Psoas muscle (tissue), 7 donors: ENCODE measurements at regions not wholly inside any gene's neighbourhood (a gene's known extent, or its start where the extent isn't known, plus 50 kb on each side); places are given as distances from the start of the nearest gene placed in this dataset.
"Not testable (repeated sequence)": the region's sequence is repeated elsewhere in the genome, so short reads cannot be mapped to it uniquely, and the experiment has no call there.

ENCODE experiments used
- ATAC-seq, 4 donors: fragments of 200-7000 bp; cut with Tn5 transposase; one replicate each; pipeline ENCODE4 v1.9.1; 2020; ENCODE audit warnings: moderate library complexity in 3 of 4, mild to moderate bottlenecking in 2 of 4
- DNase-seq, 2 donors: peaks; one replicate each; pipeline ENCODE4 v3.0.0-alpha.2; 2020
- H3K27ac ChIP-seq: fragments of 200-600 bp; one replicate; pipeline ENCODE4 v1.8.0; 2022
- H3K27me3 ChIP-seq, 3 donors: fragments of 200-600 bp in 1 of 3; one replicate each; pipeline versions ENCODE4 v1.6.1 to v1.8.0; 2013 to 2022; ENCODE audit warnings: low read length in 2 of 3, mild to moderate bottlenecking in 2 of 3, moderate library complexity in 1 of 3; ENCODE audit not compliant: insufficient read depth in 3 of 3
- H3K36me3 ChIP-seq, 2 donors: fragments of 200-600 bp in 1 of 2; one replicate each; pipeline versions ENCODE4 v1.6.1 to v1.8.0; 2013 to 2022; ENCODE audit warnings: low read depth in 1 of 2, mild to moderate bottlenecking in 1 of 2, moderate library complexity in 1 of 2; ENCODE audit not compliant: insufficient read depth in 1 of 2
- H3K4me1 ChIP-seq: fragments of 200-600 bp; one replicate; pipeline ENCODE4 v1.8.0; 2022
- H3K4me3 ChIP-seq: fragments of 200-600 bp; one replicate; pipeline ENCODE4 v1.8.0; 2022; ENCODE audit warnings: mild to moderate bottlenecking
- H3K9me3 ChIP-seq: fragments of 200-600 bp; one replicate; pipeline ENCODE4 v1.8.0; 2022
- CTCF ChIP-seq: fragments of 200-600 bp; IDR thresholded peaks from one replicate; pipeline ENCODE4 v1.8.0; 2022; ENCODE audit warnings: antibody characterized with exemption
- WGBS, 3 donors: extraction: QIAGEN DNeasy Blood & Tissue Kit; methylation state at CpG; one replicate each; pipeline versions ENCODE4 v1.1.6 to v1.1.7; 2013; 5-methylcytosine and 5-hydroxymethylcytosine counted together
- intact Hi-C, 2 donors: fragments of 100-400 bp; cut with DNase I; formaldehyde crosslinking; loops; one replicate each; pipeline versions ENCODE4 v1.11.0 to v1.14.2; 2022
- donor health status: healthy with polysubstance abuse.
- donor health status: DM: no; HTN: no; CAD: no; lungs with moderate emphysema.
- donor health status: Bipolar disorder and iron deficiency.
- donor health status: healthy.
- donor health status: DM: yes; HTN: yes; CAD: no.
- donor health status: DM: no; HTN: no; CAD: no.
- donor health status: DM: yes; HTN: yes; CAD: no.

GRCh38 chr6:8301502-8301901, 133.8 kb downstream of the SLC35B3 start:
- H3K27ac ChIP-seq = no peak overlapping the region
- no peaks in the 10 kb centered on the region for H3K4me1 ChIP-seq
- H3K27me3 ChIP-seq = no peaks in the 10 kb centered on the region
- WGBS, 3 donors = 76 to 79% (median 78%) methylated on average over 2 of the region's 2 CpGs
- no peaks in the 10 kb centered on the region for H3K9me3 ChIP-seq
- DNase-seq (no peak), ATAC-seq (no peak)
- no peak for TF ChIP-seq CTCF
- intact Hi-C loops = no loop called here
- no peak overlapping the region for H3K4me3 ChIP-seq
- H3K36me3 ChIP-seq = no peaks in the 10 kb centered on the region

- WGBS, 3 donors = 74 to 82% (median 81%) methylated on average over 3 of the region's 4 CpGs
Measured at GRCh38 chr6:8299034-8299433, 136.3 kb downstream of the SLC35B3 start.

GRCh38 chr6:8282946-8283345, 152.4 kb downstream of the SLC35B3 start:
- H3K27ac ChIP-seq, H3K27me3 ChIP-seq, H3K4me3 ChIP-seq, DNase-seq, intact Hi-C loops, H3K9me3 ChIP-seq, ATAC-seq, H3K4me1 ChIP-seq, H3K36me3 ChIP-seq: not testable (repeated sequence)
- WGBS, 3 donors = 90 to 92% (median 91%) methylated on average over 4 of the region's 4 CpGs

More at GRCh38 chr6:8299034-8299433, 136.3 kb downstream of the SLC35B3 start:
- intact Hi-C loops = no loop called here
- Histone ChIP-seq H3K9me3 (no peaks in the 10 kb centered on the region), H3K36me3 (no peaks in the 10 kb centered on the region), H3K27ac (no peak overlapping the region), H3K4me1 (no peaks in the 10 kb centered on the region), H3K4me3 (no peak overlapping the region), H3K27me3 (no peaks in the 10 kb centered on the region)
- no peak for TF ChIP-seq CTCF
- ATAC-seq (no peak), DNase-seq (no peak)

GRCh38 chr6:8282380-8282779, 153.0 kb downstream of the SLC35B3 start:
- no peak for TF ChIP-seq CTCF
- Histone ChIP-seq H3K27me3 (no peaks in the 10 kb centered on the region), H3K9me3 (no peaks in the 10 kb centered on the region), H3K36me3 (no peaks in the 10 kb centered on the region), H3K27ac (no peak overlapping the region), H3K4me3 (no peak overlapping the region), H3K4me1 (no peaks in the 10 kb centered on the region)
- WGBS, 3 donors = 95 to 97% (median 95%) methylated on average over 32 to 39 of the region's 39 CpGs
- no peak for ATAC-seq
- intact Hi-C loops = no loop called here
- DNase-seq = no peak

- Histone ChIP-seq H3K4me1 (no peaks in the 10 kb centered on the region), H3K27me3 (no peaks in the 10 kb centered on the region), H3K4me3 (no peak overlapping the region), H3K36me3 (no peaks in the 10 kb centered on the region), H3K9me3 (no peaks in the 10 kb centered on the region), H3K27ac (no peak overlapping the region)
- intact Hi-C loops = no loop called here
- DNase-seq = no peak
- TF ChIP-seq CTCF = no peak
- WGBS, 3 donors = 67 to 69% (median 67%) methylated on average over 15 of the region's 15 CpGs
- ATAC-seq = no peak
Measured at GRCh38 chr6:8279041-8279805, 156.1 kb downstream of the SLC35B3 start.
